ENCODE measurements at regions not wholly inside any gene's neighbourhood (a gene's known extent, or its start where the extent isn't known, plus 50 kb on each side); places are given as distances from the start of the nearest gene placed in this dataset.

DNA sequence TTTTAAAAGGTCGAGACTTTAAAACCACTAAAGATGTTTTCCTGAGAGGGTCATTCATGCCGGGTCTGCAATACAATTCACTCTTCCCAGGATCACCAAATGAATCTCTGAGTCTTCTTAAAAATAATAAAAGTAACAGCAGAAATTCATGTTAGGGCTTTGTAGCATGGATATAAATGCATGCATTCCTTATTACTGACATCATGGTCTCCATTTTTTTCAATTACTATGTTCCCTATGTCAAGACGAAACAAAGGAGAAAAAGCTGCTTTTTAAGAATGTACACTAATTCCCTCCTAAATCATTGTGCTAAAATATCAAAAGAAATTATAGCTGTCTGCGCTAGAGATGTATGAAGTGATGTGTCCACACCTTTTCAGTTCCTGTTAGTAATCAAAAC, 789.9 kb upstream of the LRRC4C start:
- no peak for TF ChIP-seq CTCF (IDR thresholded peaks at IDR 0.05; ENCODE audit: low read length)
- no peak for TF ChIP-seq EZH2phosphoT487 (IDR thresholded peaks at IDR 0.05; ENCODE audit: low read length)
- no peak for TF ChIP-seq EZH2 (optimal IDR thresholded peaks at IDR 0.05; ENCODE audit: low read depth, low read length)

Data from MM.1S (cell line).